NCI-H1694 (cell line): ENCODE measurements at regions not wholly inside any gene's neighbourhood (a gene's known extent, or its start where the extent isn't known, plus 50 kb on each side); places are given as distances from the start of the nearest gene placed in this dataset.

Experiments used
- DNase-seq: peaks from one replicate; lab custom pipeline; 2025; lab: John Stamatoyannopoulos, UW

- DNase-seq = no peak
These were observed 90.5 kb upstream of the ATXN1 start for GRCh38 chr6:16851758-16852157.

GRCh38 chr6:16851044-16851540, 89.8 kb upstream of the ATXN1 start:
- DNase-seq = no peak

GRCh38 chr6:16850681-16851026, 89.4 kb upstream of the ATXN1 start:
- DNase-seq = no peak

GRCh38 chr6:16849988-16850680, 88.9 kb upstream of the ATXN1 start:
- no peak for DNase-seq

- DNase-seq = no peak
These were observed 88.2 kb upstream of the ATXN1 start for GRCh38 chr6:16849280-16849987.

- DNase-seq = no peak
These were observed 85.1 kb upstream of the ATXN1 start for GRCh38 chr6:16846399-16846778.

- DNase-seq = no peak
These were observed 82.9 kb upstream of the ATXN1 start for GRCh38 chr6:16844183-16844582.

- no peak for DNase-seq
These were observed 81.4 kb upstream of the ATXN1 start for GRCh38 chr6:16842676-16843075.

GRCh38 chr6:16841241-16841640, 80.0 kb upstream of the ATXN1 start:
- no peak for DNase-seq

GRCh38 chr6:16840725-16841124, 79.5 kb upstream of the ATXN1 start:
- no peak for DNase-seq

GRCh38 chr6:16840291-16840690, 79.0 kb upstream of the ATXN1 start:
- no peak for DNase-seq

GRCh38 chr6:16839631-16840179, 78.4 kb upstream of the ATXN1 start:
- no peak for DNase-seq

GRCh38 chr6:16837217-16837972, 76.1 kb upstream of the ATXN1 start:
- no peak for DNase-seq

GRCh38 chr6:16836144-16836981, 75.1 kb upstream of the ATXN1 start:
- DNase-seq = no peak

- no peak for DNase-seq
These were observed 73.0 kb upstream of the ATXN1 start for GRCh38 chr6:16834242-16834641.

- DNase-seq = no peak
These were observed 71.5 kb upstream of the ATXN1 start for GRCh38 chr6:16832721-16833120.

- DNase-seq = no peak
These were observed 70.8 kb upstream of the ATXN1 start for GRCh38 chr6:16832043-16832567.

- no peak for DNase-seq
These were observed 69.9 kb upstream of the ATXN1 start for GRCh38 chr6:16831136-16831535.

- DNase-seq = no peak
These were observed 66.8 kb upstream of the ATXN1 start for GRCh38 chr6:16828058-16828457.

GRCh38 chr6:16827627-16828026, 66.4 kb upstream of the ATXN1 start:
- DNase-seq = no peak

- DNase-seq = no peak
These were observed 64.5 kb upstream of the ATXN1 start for GRCh38 chr6:16825784-16826183.
